ENCODE measurements at regions not wholly inside any gene's neighbourhood (a gene's known extent, or its start where the extent isn't known, plus 50 kb on each side); places are given as distances from the start of the nearest gene placed in this dataset.

- DNase-seq, result no peak
Observed at GRCh38 chr21:38556390-38556789, 58.1 kb upstream of the ERG start.

- no peak for DNase-seq
Observed at GRCh38 chr21:38561205-38561604, 62.9 kb upstream of the ERG start.

GRCh38 chr21:38561613-38562581, 63.6 kb upstream of the ERG start:
- no peak for DNase-seq

- no peak for DNase-seq
Observed at GRCh38 chr21:38567335-38567969, 69.2 kb upstream of the ERG start.

- no peak for DNase-seq
Observed at GRCh38 chr21:38567970-38568360, 69.7 kb upstream of the ERG start.

GRCh38 chr21:38569733-38570132, 71.5 kb upstream of the ERG start:
- DNase-seq, result no peak

GRCh38 chr21:38570596-38570995, 72.3 kb upstream of the ERG start:
- no peak for DNase-seq

GRCh38 chr21:38574895-38575575, 76.8 kb upstream of the ERG start:
- DNase-seq, result no peak

- DNase-seq, result no peak
Observed at GRCh38 chr21:38577887-38578286, 79.6 kb upstream of the ERG start.

- DNase-seq, result no peak
Observed at GRCh38 chr21:38590449-38591217, 92.4 kb upstream of the ERG start.

GRCh38 chr21:38591218-38591537, 92.9 kb upstream of the ERG start:
- DNase-seq, result no peak

GRCh38 chr21:38596264-38597042, 98.2 kb upstream of the ERG start:
- no peak for DNase-seq

- DNase-seq, result no peak
Observed at GRCh38 chr21:38597421-38597820, 99.1 kb upstream of the ERG start.

GRCh38 chr21:38598413-38598812, 100.1 kb upstream of the ERG start:
- no peak for DNase-seq

GRCh38 chr21:38599381-38599975, 101.2 kb upstream of the ERG start:
- DNase-seq, result no peak

GRCh38 chr21:38600106-38600505, 101.8 kb upstream of the ERG start:
- DNase-seq, result no peak

- no peak for DNase-seq
Observed at GRCh38 chr21:38605236-38605635, 107.0 kb upstream of the ERG start.

GRCh38 chr21:38609580-38609979, 111.3 kb upstream of the ERG start:
- no peak for DNase-seq

GRCh38 chr21:38610623-38611251, 112.5 kb upstream of the ERG start:
- no peak for DNase-seq

GRCh38 chr21:38611277-38611676, 113.0 kb upstream of the ERG start:
- no peak for DNase-seq

- no peak for DNase-seq
Observed at GRCh38 chr21:38613686-38614085, 115.4 kb upstream of the ERG start.

All from DMS79 treated with DMSO at 0.1 percent for 48 hours (cell line).